GM21381 (cell line): ENCODE measurements at regions not wholly inside any gene's neighbourhood (a gene's known extent, or its start where the extent isn't known, plus 50 kb on each side); places are given as distances from the start of the nearest gene placed in this dataset.

Experiments
- ATAC-seq: cut with Tn5 transposase; IDR thresholded peaks from one replicate; pipeline ENCODE4 v1.9.1; 2021; ENCODE audit warnings: mild to moderate bottlenecking, moderate library complexity; ENCODE audit not compliant: unreplicated experiment

DNA sequence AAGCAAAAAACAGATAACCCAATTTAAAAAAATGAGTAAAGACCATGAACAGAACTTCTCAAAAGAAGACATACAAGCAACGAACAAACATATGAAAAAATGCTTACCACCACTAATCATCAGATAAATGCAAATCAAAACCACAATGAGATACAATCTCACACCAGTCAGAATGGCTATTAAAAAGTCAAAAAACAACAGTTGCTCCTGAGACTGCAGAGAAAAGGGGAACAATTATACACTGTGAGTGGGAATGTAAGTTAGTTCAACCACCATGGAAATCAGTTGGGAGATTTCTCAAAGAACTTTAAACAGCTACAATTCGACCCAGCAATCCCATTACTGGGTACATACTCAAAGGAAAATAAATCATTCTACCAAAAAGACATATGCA is 131.6 kb downstream of the PTGER3 start:
- no peak for ATAC-seq

GRCh38 chr1:70919706-70920323 is 127.8 kb downstream of the PTGER3 start:
- no peak for ATAC-seq
